ENCODE measurements at regions not wholly inside any gene's neighbourhood (a gene's known extent, or its start where the extent isn't known, plus 50 kb on each side); places are given as distances from the start of the nearest gene placed in this dataset.
"Not testable (repeated sequence)": the region's sequence is repeated elsewhere in the genome, so short reads cannot be mapped to it uniquely, and the experiment has no call there.

GRCh38 chr11:34789196-34789834 is 126.9 kb downstream of the APIP start:
- TF ChIP-seq CTCF (IDR thresholded peaks at IDR 0.05; ENCODE audit: insufficient read depth, low read depth, low read length): no peak
- no peak overlapping the region for H3K4me3 ChIP-seq (ENCODE audit: low read depth, low read length)
- DNase-seq (ENCODE audit: low read depth): no peak

- no peak for DNase-seq (ENCODE audit: low read depth)
- TF ChIP-seq CTCF (IDR thresholded peaks at IDR 0.05; ENCODE audit: insufficient read depth, low read depth, low read length): no peak
- H3K4me3 ChIP-seq (ENCODE audit: low read depth, low read length): no peak overlapping the region
These were observed 127.5 kb downstream of the APIP start for GRCh38 chr11:34788642-34789041.

- H3K4me3 ChIP-seq (ENCODE audit: low read depth, low read length): no peak overlapping the region
- peak; percentile 19 for DNase-seq (ENCODE audit: low read depth)
- no peak for TF ChIP-seq CTCF (IDR thresholded peaks at IDR 0.05; ENCODE audit: insufficient read depth, low read depth, low read length)
These were observed 128.3 kb downstream of the APIP start for GRCh38 chr11:34787895-34788294.

GRCh38 chr11:34787348-34787747 is 128.8 kb downstream of the APIP start:
- H3K4me3 ChIP-seq (ENCODE audit: low read depth, low read length): no peak overlapping the region
- no peak for TF ChIP-seq CTCF (IDR thresholded peaks at IDR 0.05; ENCODE audit: insufficient read depth, low read depth, low read length)
- peak; percentile 21 for DNase-seq (ENCODE audit: low read depth)

- no peak for TF ChIP-seq CTCF (IDR thresholded peaks at IDR 0.05; ENCODE audit: insufficient read depth, low read depth, low read length)
- DNase-seq (ENCODE audit: low read depth): no peak
- no peak overlapping the region for H3K4me3 ChIP-seq (ENCODE audit: low read depth, low read length)
These were observed 131.8 kb downstream of the APIP start for GRCh38 chr11:34784318-34784841.

GRCh38 chr11:34783816-34784317 is 132.3 kb downstream of the APIP start:
- no peak for DNase-seq (ENCODE audit: low read depth)
- TF ChIP-seq CTCF (IDR thresholded peaks at IDR 0.05; ENCODE audit: insufficient read depth, low read depth, low read length): no peak
- no peak overlapping the region for H3K4me3 ChIP-seq (ENCODE audit: low read depth, low read length)

- DNase-seq (ENCODE audit: low read depth); H3K4me3 ChIP-seq (ENCODE audit: low read depth, low read length): not testable (repeated sequence)
These were observed 134.4 kb downstream of the APIP start for GRCh38 chr11:34781826-34782225.
